Stimulated activated CD4-positive, alpha-beta T cell treated with anti-CD3 and anti-CD28 coated beads, TNF-alpha, amount 100 ng/mL, for 48 hours (primary cell): ENCODE measurements at regions not wholly inside any gene's neighbourhood (a gene's known extent, or its start where the extent isn't known, plus 50 kb on each side); places are given as distances from the start of the nearest gene placed in this dataset.
"Not testable (repeated sequence)": the region's sequence is repeated elsewhere in the genome, so short reads cannot be mapped to it uniquely, and the experiment has no call there.

ENCODE experiments used
- DNase-seq, 3 donors: peaks; one replicate each; pipeline ENCODE4 v3.0.0-alpha.2; 2020; ENCODE audit warnings: low read depth in 3 of 3

DNA sequence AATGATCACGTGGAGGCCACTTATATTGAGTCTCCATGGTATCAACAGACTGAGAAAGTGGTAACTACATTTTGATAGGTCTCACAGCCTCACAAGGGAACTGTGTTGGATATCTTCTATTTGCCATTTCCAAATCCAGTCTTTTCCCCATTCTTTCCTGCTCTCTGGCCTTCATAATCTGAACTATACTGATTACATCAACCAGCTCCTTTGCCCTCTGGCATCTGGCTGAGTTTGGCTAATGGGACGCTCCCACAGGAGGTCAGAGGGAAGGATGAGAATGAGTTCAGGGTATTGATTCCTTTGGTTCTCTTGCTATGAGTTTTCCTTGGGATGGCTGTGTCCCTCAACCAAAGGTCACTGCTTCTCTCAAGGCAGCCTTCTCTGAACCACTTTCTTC is 152.6 kb downstream of the RTL9 start:
- DNase-seq = no peak

DNA sequence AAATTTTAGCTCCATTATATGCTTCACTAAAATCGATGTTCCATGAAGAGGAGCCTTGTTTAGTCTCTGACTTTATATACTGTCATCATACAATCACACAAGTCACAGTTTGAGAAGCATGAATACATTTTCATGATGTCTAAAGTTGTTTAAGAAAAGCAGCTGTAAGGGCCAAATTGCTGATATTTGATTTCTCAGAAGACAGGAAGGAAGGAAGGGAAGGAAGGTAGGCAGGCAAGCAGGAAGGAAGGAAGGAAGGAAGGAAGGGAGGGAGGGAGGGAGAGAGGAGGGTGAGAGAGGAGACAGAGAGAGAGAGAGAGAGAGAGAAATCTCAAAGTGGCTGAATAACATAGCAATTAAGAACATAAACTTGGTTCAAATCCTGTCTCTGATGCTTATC is 153.7 kb downstream of the RTL9 start:
- DNase-seq = no peak

DNA sequence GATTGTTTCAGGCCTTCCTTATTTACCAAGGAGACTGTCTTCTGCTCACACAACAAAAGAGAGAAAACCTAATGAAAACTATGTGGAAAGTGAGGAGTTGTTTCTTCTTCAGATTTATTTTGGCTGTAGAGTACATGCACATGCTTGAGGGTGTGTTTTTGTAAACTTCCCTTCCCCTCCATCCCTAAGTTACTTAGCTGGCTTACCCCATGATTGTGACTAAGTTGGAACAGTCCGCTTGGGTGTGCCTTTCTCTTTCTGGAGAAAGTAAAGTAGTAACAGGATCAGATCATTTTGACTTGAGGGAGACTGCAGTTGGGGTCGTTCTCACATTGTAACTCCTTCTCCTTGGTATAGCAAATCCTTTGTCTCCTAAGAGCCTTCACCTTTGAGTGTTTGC is 155.9 kb downstream of the RTL9 start:
- no peak for DNase-seq

DNA sequence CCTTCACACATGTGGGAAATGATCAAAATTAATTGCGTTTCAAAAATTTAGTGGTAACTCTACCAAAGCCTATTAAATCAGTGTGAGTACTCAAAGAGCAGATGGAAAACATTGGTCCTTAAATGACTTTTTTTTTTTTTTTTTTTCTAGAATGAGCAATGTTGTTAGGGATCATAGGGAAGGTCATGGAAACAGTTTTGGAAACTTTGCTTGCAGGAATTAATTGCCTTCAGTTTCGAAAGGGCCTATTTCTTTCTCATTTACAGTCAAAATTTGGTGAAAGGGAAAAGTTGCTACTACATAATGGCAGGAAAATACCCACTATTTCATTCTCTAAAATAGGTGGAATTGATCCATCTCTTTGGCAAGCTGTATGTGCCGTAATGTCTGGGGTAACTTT is 160.9 kb downstream of the RTL9 start:
- DNase-seq = no peak

DNA sequence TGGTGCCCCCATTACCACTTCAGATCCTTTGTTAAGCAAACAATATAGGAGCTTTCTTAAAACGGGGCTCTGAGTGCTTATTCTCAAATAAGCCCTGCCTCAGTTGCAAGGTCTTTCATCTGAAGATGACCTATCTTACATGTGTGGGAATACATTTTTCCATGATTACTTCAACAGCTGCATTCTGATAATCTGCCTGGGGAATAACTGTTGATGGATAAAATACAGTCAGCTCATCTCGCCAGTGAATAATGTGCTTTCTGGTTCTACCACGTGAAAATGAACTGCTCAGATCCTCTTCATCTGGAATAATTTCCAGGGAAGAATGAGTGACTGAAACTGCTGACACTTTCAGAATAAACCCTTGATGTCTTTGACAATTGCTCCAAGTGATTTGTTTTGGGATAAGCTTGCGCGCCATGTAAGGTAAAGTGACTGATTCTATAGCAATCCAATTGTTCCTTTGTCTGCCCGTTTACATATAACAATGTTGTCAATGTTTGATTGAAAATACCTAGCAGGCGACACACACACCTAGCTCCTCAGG is 161.3 kb downstream of the RTL9 start:
- DNase-seq = no peak

DNA sequence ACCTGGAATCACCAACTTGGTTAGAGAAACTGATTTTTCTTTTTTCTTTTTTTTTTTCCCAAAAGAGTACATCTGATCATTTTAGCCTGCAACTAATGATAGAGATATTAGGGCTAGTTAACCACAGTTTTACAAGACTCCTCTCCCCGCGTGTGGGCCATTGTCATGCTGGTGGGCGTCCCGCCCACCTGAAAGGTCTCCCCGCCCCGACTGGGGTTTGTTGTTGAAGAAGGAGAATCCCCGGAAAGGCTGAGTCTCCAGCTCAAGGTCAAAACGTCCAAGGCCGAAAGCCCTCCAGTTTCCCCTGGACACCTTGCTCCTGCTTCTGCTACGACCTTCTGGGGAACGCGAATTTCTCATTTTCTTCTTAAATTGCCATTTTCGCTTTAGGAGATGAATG is 162.0 kb downstream of the RTL9 start:
- not testable (repeated sequence) for DNase-seq

DNA sequence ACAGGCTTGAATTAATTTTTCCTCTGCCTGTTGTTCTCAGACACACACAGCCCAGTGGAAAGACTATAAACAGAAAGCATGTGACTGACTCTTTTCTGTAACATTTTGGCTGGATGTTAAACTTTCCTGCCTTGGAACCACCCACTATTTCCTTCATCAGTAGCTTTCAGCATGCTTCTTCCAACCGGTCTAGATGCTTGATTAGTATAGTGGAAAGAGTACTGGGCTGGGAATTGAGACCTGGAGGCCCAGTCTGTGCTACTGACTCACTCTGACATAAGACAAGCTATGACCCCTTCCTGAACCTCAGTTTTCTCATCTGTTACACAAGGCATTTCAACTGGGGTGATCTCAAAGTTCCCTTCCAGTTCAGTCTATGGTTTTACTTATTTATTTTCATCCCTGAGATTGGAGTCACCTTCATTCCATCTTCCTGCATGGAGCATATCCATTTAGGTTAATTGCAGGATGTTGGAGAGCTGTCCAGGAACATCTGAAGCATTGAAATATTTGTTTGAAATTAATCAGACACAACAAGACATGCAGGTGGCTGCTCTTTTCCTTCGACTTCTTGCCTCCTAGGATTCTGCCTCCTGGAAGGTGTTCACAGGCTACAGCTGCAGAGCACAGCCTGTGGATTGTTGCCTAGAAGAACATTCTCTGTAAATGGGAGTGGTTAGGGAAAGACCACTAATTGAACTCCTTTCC is 173.4 kb downstream of the RTL9 start:
- no peak for DNase-seq

DNA sequence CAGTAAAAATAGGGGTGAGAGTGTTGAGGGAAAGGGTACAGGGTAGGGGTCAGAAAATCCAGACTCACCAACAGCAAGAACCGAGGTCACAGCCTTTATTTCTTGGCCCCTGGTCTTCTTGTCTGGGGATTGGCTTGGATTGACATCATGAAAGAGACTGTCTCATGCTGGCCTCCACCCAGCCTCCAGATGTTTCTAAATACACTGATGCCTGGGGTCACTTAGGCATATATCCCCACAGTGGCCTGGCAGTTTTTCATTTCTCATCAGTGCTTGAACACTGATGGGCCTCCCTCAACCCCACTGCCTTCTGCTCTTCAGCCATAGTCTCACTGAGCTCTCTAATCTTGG is 173.9 kb downstream of the RTL9 start:
- no peak for DNase-seq

DNA sequence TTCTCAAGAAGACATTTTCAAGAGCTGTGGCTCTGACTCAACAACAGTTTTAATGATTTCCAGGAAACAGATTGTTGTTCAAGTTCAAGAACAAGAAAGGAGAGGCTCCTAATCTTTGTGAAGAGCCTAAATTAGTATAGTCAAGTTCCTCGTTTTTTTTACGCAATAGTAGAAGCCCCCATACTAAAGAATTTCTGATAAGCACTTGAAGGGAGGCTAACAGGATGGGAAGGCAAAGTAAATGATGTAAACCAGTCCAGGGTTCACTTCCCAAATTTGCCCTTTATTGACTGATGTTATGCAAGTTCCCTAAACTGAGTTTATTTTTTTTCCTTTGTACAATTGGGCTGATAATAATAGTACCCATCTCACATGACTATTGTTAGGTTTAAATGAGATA is 178.2 kb downstream of the RTL9 start:
- DNase-seq = no peak

DNA sequence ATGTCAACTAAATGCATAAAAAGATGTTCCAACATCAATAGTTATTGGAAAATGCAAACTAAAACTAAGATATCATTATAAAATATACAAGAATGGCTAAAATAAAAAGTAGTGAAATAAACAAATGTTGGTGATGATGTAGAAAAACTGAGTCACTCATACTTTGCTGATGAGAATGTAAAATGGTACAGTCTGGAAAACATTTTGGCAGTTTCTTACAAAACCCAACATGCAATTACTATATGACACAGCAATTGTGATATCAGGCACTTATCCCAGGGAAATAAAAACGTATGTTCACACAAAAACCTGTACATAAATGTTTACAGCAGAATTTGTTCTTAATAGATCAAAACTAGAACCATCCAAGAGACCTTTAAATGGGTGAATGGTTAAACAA is 182.6 kb downstream of the RTL9 start:
- DNase-seq = no peak

DNA sequence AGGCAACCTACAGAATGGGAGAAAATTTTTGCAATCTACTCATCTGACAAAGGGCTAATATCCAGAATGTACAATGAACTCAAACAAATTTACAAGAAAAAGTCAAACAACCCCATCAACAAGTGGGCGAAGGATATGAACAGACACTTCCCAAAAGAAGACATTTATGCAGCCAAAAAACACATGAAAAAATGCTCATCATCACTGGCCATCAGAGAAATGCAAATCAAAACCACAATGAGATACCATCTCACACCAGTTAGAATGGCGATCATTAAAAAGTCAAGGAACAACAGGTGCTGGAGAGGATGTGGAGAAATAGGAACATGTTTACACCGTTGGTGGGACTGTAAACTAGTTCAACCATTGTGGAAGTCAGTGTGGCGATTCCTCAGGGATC is 192.2 kb downstream of the RTL9 start:
- not testable (repeated sequence) for DNase-seq

DNA sequence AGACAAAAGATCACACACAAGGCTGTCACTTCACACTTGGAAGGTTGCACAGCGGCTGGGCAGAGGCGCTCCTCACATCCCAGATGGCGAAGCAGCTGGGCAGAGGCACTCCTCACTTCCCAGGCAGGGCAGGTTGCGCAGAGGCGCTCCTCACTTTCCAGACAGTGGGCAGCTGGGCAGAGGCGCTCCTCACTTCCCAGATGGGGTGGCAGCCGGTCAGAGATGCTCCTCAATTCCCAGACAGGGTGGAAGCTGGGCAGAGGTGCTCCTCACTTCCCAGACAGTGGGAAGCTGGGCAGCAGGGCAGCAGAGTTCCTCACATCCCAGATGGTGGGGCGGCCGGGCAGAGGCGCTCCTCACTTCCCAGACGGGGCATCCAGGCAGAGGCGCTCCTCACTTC is 199.2 kb downstream of the RTL9 start:
- DNase-seq = no peak

DNA sequence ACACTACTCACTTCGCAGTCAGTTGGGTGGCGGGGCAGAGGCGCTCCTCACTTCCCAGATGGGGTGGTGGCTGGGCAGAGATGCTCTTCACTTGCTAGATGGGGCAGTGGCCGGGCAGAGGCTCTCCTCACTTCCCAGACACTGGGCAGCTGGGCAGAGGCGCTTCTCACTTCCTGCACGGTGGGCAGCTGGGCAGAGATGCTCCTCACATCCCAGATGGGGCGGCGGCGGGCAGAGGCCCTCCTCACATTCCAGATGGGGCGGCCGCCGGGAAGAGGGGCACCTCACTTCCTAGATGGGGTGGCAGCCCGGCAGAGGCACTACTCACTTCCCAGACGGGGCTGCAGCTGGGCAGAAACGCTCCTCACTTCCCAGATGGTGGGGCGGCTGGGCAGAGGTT is 199.8 kb downstream of the RTL9 start:
- DNase-seq = no peak

DNA sequence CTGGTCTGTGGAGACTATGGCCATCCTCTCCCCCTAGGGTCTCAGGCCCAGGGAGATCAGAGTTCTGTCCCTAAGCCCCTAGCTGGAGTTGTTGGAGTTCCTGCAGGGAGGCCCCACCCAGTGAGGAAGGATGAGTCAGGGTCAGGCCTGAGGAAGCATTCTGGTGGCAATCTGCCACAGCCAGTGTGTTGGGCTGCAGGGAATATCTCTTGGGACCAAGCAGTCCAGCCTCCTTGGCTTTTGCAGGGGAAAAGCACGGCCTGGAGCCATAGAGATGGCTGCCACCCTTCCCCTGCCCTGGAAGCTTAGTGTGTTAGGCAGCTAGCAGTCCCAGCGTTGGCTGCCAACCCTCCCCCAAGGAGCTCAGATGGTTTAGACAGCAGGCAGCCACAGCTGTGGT is 202.4 kb downstream of the RTL9 start:
- DNase-seq = no peak

DNA sequence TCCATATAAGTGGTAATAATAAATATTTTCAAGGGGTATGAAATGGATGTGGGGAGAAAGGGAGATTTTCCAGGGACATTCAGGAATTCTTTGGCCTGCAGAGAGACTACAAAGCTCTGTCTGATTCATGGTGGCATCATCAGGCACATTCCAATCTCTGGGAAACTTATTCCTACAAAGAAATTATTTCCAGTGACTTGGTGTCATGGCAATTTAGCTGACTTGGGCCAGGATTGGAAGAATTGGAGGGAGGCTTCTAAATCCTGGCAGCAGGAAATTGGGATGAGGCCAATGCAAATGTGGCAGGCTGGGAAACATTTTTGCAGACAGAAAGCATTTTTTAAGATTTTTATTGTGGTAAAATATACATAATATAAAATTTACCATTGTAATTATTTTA is 204.6 kb downstream of the RTL9 start:
- DNase-seq = no peak

DNA sequence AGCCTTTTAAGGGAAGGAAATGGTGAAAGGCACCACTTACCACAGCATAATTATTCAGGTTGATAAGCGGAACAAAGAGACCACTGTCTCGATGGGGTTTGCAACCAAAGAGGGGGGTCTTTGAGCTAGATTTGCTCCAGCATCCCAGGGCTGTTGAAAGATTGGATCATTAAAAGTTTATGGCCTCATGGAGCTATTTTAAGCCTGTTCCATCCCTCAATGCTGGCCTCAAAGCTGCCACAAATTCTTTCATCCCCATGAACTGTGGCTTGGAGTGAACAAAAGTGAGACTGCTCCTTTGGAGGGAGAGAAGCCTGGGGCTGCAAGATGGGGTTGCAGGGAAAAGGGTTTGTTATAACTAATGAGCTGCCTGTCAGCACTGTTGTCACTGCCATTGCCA is 209.8 kb downstream of the RTL9 start:
- DNase-seq = no peak

DNA sequence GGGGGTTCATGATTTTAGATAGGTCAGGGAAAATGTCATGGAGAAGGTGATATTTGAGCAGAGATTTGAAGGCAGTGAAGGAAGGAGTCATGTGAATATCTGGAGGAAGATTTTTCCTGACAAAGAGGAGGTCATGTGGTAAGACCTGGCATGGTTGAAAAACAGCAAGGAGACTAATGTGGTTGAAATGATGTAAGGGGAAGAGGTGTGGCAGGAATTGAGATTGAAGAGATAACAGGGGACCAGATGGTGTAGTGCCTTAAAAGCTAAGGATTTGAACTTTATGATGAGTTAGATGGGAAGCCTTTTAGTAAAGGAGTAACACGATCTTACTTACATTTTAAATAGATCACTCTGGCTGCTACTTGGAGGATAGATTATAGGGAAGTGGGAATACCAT is 210.9 kb downstream of the RTL9 start:
- DNase-seq = no peak

DNA sequence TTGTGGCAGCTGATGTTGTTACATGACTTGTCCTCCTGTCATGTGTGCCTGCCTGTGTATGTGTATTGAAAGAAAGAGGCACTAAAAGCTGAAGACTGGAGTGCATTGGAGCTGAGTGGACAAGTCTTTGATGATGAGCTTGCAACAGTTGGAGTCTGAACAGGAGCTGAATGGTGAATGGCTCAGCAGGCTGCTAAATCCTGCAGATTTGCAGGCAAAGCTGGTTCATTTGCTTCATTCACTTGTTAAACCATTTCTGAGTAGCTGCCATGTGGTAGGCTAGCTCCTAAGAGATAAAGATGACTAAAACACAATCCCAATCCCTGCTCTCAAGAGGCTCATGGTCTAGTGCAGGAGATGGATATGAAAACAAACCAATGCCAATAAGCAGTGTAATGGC is 217.3 kb downstream of the CHRDL1 start:
- DNase-seq = no peak

DNA sequence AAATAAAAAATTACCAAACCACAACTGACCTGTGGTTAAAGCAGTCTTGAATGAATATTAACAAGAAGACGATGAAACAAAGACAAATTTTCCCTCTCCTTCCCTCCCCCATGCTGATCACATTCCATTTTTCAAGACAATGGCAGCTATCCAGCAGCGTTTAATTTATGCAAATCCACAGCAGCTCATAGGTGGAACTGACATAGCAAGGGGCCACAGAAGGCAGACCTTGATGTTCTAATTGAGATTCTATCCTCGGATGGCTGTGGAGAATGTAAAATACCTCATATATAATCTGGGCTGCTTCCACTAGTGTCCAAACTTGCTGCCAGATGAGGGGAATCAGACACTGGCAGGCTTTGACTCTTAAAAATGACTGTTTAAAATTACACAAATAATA is 211.5 kb downstream of the CHRDL1 start:
- no peak for DNase-seq

DNA sequence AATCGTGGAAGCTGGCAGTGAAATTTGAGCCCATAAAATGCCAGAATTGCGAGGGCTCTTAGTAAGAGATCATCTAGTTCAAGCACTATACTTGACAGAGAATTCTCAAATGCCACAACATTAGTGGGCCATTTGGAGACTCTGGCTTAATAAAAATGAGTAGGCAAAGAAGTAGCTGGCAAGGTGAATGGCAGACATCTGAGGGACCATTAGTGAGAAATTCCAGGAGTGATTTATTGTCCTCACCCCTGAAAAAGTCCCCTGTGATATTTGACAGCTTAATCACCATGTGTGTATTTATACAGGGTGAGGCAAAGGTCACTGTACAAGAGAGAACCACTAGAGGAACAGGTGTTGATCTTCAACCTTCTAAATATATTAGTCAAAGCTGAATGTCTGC is 207.5 kb downstream of the CHRDL1 start:
- no peak for DNase-seq

DNA sequence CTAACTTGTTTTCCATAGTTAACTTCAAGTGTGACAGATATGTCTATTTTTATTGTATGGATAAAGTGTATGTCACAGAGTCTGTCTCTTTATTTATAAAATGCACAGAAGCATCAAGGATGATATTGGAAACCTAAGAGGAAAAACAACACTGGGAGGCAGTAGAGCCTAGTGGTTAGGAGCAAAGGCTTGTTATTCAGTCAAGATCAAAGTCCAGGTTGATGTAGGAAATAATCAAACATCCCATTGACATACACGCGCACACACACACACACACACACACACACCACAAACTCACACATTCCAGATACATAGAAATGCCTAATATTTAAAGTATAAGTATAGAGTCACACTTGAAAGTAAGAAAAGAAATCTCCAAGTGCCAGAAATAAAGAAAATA is 206.8 kb downstream of the CHRDL1 start:
- no peak for DNase-seq

DNA sequence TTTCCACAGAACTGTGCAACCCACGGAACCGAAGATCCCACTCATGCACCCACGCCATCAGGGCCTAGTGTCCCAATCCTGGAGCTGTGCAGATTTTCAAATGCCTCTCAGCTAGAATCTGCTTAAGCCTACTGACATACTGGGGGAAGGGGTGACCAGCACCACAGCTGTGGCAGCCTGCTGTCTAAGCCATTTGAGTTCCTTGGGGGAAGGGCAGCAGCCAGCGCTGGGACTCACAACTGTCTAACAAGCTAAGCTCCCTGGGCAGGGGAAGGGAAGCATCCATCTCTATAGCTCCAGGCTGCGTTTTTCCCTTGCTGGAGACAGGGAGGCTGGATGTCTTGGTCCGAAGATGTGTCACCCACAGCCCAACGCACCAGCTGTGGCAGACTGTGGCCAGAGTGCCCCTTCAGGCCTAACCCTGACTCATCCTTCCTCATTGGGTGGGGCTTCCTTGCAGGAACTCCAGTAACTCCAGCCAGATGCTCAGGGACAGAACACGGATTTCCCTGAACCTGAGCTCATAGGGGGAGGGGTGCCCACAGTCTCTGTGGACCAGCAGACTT is 194.8 kb downstream of the CHRDL1 start:
- no peak for DNase-seq

DNA sequence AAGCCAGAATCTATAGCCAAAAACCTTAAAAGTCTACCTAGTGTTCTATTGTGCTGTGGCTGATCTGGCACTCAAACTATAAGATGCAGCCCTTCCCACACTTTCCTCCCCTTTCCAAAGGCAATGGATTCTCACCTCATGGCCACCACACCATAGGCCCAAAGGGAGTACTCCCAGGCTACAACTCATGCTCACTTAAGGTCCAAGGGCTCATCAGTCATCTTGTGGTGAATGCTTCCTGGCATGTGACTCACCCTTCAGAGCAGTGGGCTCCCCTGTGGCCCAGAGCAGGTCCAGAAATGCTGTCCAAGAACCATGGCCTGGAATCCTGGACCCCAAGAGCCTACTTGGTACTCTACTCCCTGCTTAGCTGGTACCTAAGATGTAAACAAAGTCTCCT is 181.0 kb downstream of the CHRDL1 start:
- DNase-seq = no peak
